CD4-positive, alpha-beta T cell (primary cell): ENCODE measurements at regions not wholly inside any gene's neighbourhood (a gene's known extent, or its start where the extent isn't known, plus 50 kb on each side); places are given as distances from the start of the nearest gene placed in this dataset.

Experiments used
- ATAC-seq: fragments of 200-7000 bp; cut with Tn5 transposase; one replicate; pipeline ENCODE4 v1.10.0; 2022; ENCODE audit warnings: mild to moderate bottlenecking; ENCODE audit not compliant: poor library complexity
- CTCF ChIA-PET: fragments of 350-600 bp; sonication (Branson Sonifier 250); formaldehyde crosslinking; loops from one replicate; lab custom pipeline; 2021; ENCODE audit warnings: antibody characterized with exemption, inconsistent platforms; lab: Charles Lee
- POLR2A ChIA-PET: fragments of 350-600 bp; sonication (Branson Sonifier 250); formaldehyde crosslinking; loops from one replicate; lab custom pipeline; 2021; ENCODE audit warnings: antibody characterized with exemption, inconsistent platforms; lab: Charles Lee
- DNase-seq, 14 experiments: peaks; one replicate each; pipeline ENCODE4 v3.0.0-alpha.2; 2013 to 2020; ENCODE audit warnings: mixed read lengths in 2 of 14
- H3K27ac ChIP-seq, 2 donors: one replicate each; pipeline versions ENCODE4 v1.5.1 to v1.7.0; 2013; ENCODE audit warnings: low read length in 2 of 2, low read depth in 1 of 2, mild to moderate bottlenecking in 1 of 2
- H3K27me3 ChIP-seq, 2 experiments: 1 replicate in 1 of 2; 2 replicates in 1 of 2; pipeline versions ENCODE4 v1.6.1 to v1.7.0; 2013; ENCODE audit warnings: low read length in 2 of 2, control low read depth in 1 of 2, mild to moderate bottlenecking in 1 of 2, moderate library complexity in 1 of 2; ENCODE audit not compliant: insufficient read depth in 2 of 2, control insufficient read depth in 1 of 2
- H3K36me3 ChIP-seq: one replicate; pipeline ENCODE4 v1.6.1; 2013; ENCODE audit warnings: low read length, control low read depth; ENCODE audit not compliant: insufficient read depth
- H3K4me1 ChIP-seq: one replicate; pipeline ENCODE4 v1.6.1; 2013; ENCODE audit warnings: low read length, control low read depth; ENCODE audit not compliant: insufficient read depth
- H3K4me3 ChIP-seq: one replicate; pipeline ENCODE4 v1.5.1; 2013; ENCODE audit warnings: mild to moderate bottlenecking, low read length, moderate library complexity
- H3K9me3 ChIP-seq, 2 experiments: 1 replicate in 1 of 2; 2 replicates in 1 of 2; pipeline versions ENCODE4 v1.6.1 to v1.7.0; 2013; ENCODE audit warnings: low read length in 2 of 2, mild to moderate bottlenecking in 2 of 2, control low read depth in 1 of 2, moderate library complexity in 1 of 2; ENCODE audit not compliant: control insufficient read depth in 1 of 2, insufficient read depth in 1 of 2
- H3K27ac Mint-ChIP-seq: one replicate; pipeline ENCODE4 v1.8.0; 2020; ENCODE audit warnings: mixed read lengths
- H3K27me3 Mint-ChIP-seq: one replicate; pipeline ENCODE4 v1.8.0; 2021; ENCODE audit warnings: mixed read lengths
- H3K36me3 Mint-ChIP-seq: one replicate; pipeline ENCODE4 v1.8.0; 2021; ENCODE audit warnings: low read depth, mixed read lengths
- H3K4me1 Mint-ChIP-seq: one replicate; pipeline ENCODE4 v1.8.0; 2021; ENCODE audit warnings: low read depth, mixed read lengths
- H3K4me3 Mint-ChIP-seq: one replicate; pipeline ENCODE4 v1.8.0; 2020; ENCODE audit warnings: mild to moderate bottlenecking, mixed read lengths
- H3K9me3 Mint-ChIP-seq: one replicate; pipeline ENCODE4 v1.8.0; 2020; ENCODE audit warnings: mixed read lengths
- intact Hi-C, 2 experiments: fragments of 100-400 bp; cut with DNase I in 1 of 2; cut with micrococcal nuclease in 1 of 2; formaldehyde crosslinking; loops; one replicate each; pipeline versions ENCODE4 v1.15.1 to v1.9.0; 2023 to 2025; cut with DNase I, micrococcal nuclease
- TF ChIP-seq, protein P1 (sequence below): fragments of 200-600 bp; IDR thresholded peaks from one replicate; pipeline ENCODE4 v1.8.0; 2022; ENCODE audit warnings: antibody characterized with exemption, mild to moderate bottlenecking

DNA sequence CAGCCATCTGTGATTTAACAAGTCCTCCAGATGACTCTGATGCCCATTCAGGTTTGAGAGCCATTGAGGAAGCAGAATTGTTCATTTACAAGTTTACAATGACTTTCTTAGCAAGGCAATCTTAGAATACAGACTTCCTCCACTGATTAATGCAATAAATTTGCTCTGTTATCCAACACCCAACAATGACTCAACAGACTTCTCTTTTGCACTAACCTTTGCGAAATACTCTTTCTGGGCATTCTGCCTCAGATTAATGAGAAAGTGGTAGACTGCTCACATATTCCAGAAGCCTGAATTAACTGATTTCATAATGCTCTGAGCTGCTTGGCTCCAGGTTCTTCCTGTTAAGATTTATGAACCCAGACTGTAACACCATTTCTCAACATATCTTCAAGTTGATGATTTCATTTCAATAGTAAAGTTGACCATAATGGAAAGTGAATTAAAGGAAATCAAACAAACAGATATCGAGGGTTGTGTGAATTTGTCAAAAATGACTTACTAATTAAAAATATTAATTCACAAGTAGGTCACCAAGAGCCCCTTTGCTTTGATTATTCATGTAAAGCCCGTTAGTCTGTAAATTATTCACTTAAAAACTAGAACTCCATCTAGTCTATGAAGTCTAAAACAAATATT lies 70.5 kb upstream of the BLID start:
- CTCF ChIA-PET, result no interaction called here
- no peaks in the 10 kb centered on the region for H3K4me1 ChIP-seq

DNA sequence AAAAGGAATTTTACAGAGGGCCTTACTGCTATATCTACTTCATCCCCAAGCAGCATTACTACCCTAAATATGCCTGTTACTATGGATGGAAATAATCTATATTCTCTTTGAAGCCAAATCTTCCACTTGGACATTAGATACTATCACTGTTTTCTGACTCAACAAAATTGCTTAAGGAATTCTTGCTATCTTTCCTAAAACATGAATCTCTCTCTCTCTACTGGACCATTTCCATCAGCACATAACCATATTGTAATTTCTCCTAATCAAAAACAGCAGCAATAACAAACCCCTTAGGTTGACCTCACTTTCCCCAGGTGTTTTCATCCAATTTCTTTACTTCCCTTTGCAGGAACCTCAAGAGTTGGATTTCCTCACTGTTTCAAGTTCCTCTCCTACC lies 67.9 kb upstream of the BLID start:
- no peak overlapping the region for H3K4me3 ChIP-seq
- DNase-seq, result no peak
- Mint-ChIP-seq H3K27me3 (peaks cover 28% of the 10 kb centered on the region), H3K27ac (no peak overlapping the region), H3K4me3 (no peak overlapping the region), H3K4me1 (no peaks in the 10 kb centered on the region), H3K36me3 (no peaks in the 10 kb centered on the region), H3K9me3 (no peaks in the 10 kb centered on the region)
- intact Hi-C loops, result no loop called here
- no peak overlapping the region for H3K27ac ChIP-seq
- H3K9me3 ChIP-seq, result no peaks in the 10 kb centered on the region
- no peaks in the 10 kb centered on the region for H3K4me1 ChIP-seq
- no peaks in the 10 kb centered on the region for H3K27me3 ChIP-seq
- POLR2A ChIA-PET, result no interaction called here
- ATAC-seq, result no peak
- H3K36me3 ChIP-seq, result no peaks in the 10 kb centered on the region
- CTCF ChIA-PET, result no interaction called here
- TF ChIP-seq, protein P1, sequence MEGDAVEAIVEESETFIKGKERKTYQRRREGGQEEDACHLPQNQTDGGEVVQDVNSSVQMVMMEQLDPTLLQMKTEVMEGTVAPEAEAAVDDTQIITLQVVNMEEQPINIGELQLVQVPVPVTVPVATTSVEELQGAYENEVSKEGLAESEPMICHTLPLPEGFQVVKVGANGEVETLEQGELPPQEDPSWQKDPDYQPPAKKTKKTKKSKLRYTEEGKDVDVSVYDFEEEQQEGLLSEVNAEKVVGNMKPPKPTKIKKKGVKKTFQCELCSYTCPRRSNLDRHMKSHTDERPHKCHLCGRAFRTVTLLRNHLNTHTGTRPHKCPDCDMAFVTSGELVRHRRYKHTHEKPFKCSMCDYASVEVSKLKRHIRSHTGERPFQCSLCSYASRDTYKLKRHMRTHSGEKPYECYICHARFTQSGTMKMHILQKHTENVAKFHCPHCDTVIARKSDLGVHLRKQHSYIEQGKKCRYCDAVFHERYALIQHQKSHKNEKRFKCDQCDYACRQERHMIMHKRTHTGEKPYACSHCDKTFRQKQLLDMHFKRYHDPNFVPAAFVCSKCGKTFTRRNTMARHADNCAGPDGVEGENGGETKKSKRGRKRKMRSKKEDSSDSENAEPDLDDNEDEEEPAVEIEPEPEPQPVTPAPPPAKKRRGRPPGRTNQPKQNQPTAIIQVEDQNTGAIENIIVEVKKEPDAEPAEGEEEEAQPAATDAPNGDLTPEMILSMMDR, result no peak

More for the DNA sequence above, 70.5 kb upstream of the BLID start:
- DNase-seq (no peak), ATAC-seq (no peak)
- TF ChIP-seq, protein P1, result no peak
- H3K9me3 Mint-ChIP-seq, result no peaks in the 10 kb centered on the region
- POLR2A ChIA-PET, result no interaction called here
- no peak overlapping the region for H3K4me3 Mint-ChIP-seq
- Histone ChIP-seq H3K9me3 (no peaks in the 10 kb centered on the region), H3K4me3 (no peak overlapping the region), H3K27ac (no peak overlapping the region), H3K36me3 (no peaks in the 10 kb centered on the region), H3K27me3 (no peaks in the 10 kb centered on the region)
- intact Hi-C loops, result loop anchor here in 1 of 2 experiments (2.0 kb wide), 1 partner anchor 52 kb away; no protein-coding TSS in a partner anchor
- H3K4me1 Mint-ChIP-seq, result no peaks in the 10 kb centered on the region
- H3K27me3 Mint-ChIP-seq, result peaks cover 43% of the 10 kb centered on the region
- H3K27ac Mint-ChIP-seq, result no peak overlapping the region
- no peaks in the 10 kb centered on the region for H3K36me3 Mint-ChIP-seq

DNA sequence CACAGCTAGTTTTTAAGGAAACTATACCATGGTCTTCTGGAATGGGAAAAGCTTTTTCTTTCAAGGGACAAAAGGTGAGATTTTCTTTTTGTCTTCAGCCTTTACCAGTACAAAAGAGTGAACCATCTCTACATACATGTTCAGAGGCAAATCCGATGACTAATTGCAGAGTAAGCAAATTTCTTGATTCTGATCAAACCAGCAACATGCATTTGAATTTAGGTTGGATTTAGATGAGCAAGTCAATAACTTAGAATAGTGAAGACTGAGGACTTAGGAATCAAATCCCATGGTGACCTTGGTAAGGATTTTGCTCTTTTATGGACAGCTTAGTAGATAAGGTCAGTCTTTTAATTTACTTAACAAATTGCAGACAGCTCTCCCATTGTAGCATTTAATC lies 65.9 kb upstream of the BLID start:
- H3K4me3 ChIP-seq, result no peak overlapping the region
- TF ChIP-seq, protein P1, result no peak
- H3K4me1 Mint-ChIP-seq, result no peaks in the 10 kb centered on the region
- ATAC-seq (no peak), DNase-seq (no peak)
- POLR2A ChIA-PET, result no interaction called here
- H3K36me3 ChIP-seq, result no peaks in the 10 kb centered on the region
- intact Hi-C loops, result no loop called here
- H3K36me3 Mint-ChIP-seq, result no peaks in the 10 kb centered on the region
- H3K9me3 Mint-ChIP-seq, result no peaks in the 10 kb centered on the region
- CTCF ChIA-PET, result no interaction called here
- peaks cover 22% of the 10 kb centered on the region for H3K27me3 Mint-ChIP-seq
- H3K27ac Mint-ChIP-seq, result no peak overlapping the region
- H3K4me1 ChIP-seq, result no peaks in the 10 kb centered on the region
- H3K4me3 Mint-ChIP-seq, result no peak overlapping the region
- no peaks in the 10 kb centered on the region for H3K9me3 ChIP-seq
- H3K27me3 ChIP-seq, result no peaks in the 10 kb centered on the region
- H3K27ac ChIP-seq, result no peak overlapping the region
